Spleen (tissue), 7 donors: ENCODE measurements at regions not wholly inside any gene's neighbourhood (a gene's known extent, or its start where the extent isn't known, plus 50 kb on each side); places are given as distances from the start of the nearest gene placed in this dataset.

ENCODE experiments used
- POLR2A ChIP-seq, 3 donors: fragments of 450-650 bp; IDR thresholded peaks; one replicate each; pipeline ENCODE4 v1.5.1; 2017; ENCODE audit warnings: antibody characterized with exemption in 3 of 3, mild to moderate bottlenecking in 1 of 3
- POLR2AphosphoS5 ChIP-seq, 3 donors: sonication (generic); formaldehyde crosslinking; IDR thresholded peaks; one replicate each; pipeline ENCODE4 v1.5.1; 2017; ENCODE audit warnings: antibody characterized with exemption in 3 of 3
- TF ChIP-seq, protein P1 (sequence below), 11 experiments: fragments of 200-600 bp in 7 of 11; fragments of 450-650 bp in 4 of 11; sonication (generic) in 4 of 11; IDR thresholded peaks in 8 of 11; conservative IDR thresholded peaks in 3 of 11; 1 replicate in 7 of 11; 2 replicates in 4 of 11; pipeline versions ENCODE4 v1.4.0 to v1.8.0; 2016 to 2021; ENCODE audit warnings: antibody characterized with exemption in 11 of 11, inconsistent platforms in 4 of 11, mild to moderate bottlenecking in 1 of 11
- donor health status: DM: no; HTN: no; CAD: no; lungs with moderate emphysema.
- donor health status: DM: no; HTN: no; CAD: no.
- donor health status: DM: no; HTN: no; CAD: no.

DNA sequence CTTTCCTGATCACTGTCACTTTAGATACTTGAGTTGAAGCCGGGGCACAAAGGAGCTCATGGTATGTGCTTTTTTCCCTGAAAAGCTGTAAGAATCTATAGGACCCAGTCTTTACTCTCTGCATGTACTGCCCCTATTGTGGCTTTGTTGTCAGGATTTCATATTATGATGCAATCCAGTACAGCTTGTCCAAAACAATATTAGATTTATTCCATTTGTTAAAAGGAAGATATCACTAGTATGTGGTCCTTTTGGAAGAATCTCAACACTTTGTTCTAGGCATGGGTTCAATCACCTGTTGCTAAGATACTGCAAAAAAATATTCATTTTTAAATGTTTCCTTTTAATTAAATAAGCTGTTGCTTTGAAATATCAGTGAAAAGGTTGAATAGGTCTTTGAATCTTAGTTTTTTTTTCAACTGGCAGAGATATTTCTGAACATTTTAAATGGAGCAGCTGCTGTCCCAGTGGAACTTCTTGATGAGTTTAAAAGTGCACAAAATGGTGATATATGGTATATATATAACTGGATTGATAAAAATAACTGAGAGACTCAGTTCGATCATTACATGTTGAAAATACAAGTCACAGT is 256.6 kb upstream of the NT5C1B start:
- TF ChIP-seq, protein P1, sequence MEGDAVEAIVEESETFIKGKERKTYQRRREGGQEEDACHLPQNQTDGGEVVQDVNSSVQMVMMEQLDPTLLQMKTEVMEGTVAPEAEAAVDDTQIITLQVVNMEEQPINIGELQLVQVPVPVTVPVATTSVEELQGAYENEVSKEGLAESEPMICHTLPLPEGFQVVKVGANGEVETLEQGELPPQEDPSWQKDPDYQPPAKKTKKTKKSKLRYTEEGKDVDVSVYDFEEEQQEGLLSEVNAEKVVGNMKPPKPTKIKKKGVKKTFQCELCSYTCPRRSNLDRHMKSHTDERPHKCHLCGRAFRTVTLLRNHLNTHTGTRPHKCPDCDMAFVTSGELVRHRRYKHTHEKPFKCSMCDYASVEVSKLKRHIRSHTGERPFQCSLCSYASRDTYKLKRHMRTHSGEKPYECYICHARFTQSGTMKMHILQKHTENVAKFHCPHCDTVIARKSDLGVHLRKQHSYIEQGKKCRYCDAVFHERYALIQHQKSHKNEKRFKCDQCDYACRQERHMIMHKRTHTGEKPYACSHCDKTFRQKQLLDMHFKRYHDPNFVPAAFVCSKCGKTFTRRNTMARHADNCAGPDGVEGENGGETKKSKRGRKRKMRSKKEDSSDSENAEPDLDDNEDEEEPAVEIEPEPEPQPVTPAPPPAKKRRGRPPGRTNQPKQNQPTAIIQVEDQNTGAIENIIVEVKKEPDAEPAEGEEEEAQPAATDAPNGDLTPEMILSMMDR (IDR thresholded peaks at IDR 0.05 in 8 of 11, conservative IDR thresholded peaks at IDR 0.05 in 3 of 11) = no peak
- no peak for TF ChIP-seq POLR2AphosphoS5 (IDR thresholded peaks at IDR 0.05)
- TF ChIP-seq POLR2A (IDR thresholded peaks at IDR 0.05) = no peak
